Tibial nerve (tissue), 4 donors: ENCODE measurements at regions not wholly inside any gene's neighbourhood (a gene's known extent, or its start where the extent isn't known, plus 50 kb on each side); places are given as distances from the start of the nearest gene placed in this dataset.

Experiments
- DNase-seq, 2 donors: peaks; one replicate each; pipeline ENCODE4 v3.0.0-alpha.2; 2019; ENCODE audit warnings: low spot score in 2 of 2
- H3K27ac ChIP-seq, 4 donors: fragments of 200-600 bp; sonication (generic) in 3 of 4; one replicate each; pipeline ENCODE4 v1.5.1; 2017 to 2019; ENCODE audit warnings: mild to moderate bottlenecking in 1 of 4
- H3K27me3 ChIP-seq, 2 donors: fragments of 200-600 bp; sonication (generic) in 1 of 2; one replicate each; pipeline versions ENCODE4 v1.5.1 to v1.6.0; 2017 to 2019
- H3K36me3 ChIP-seq, 3 donors: fragments of 200-600 bp; sonication (generic); one replicate each; pipeline ENCODE4 v1.5.1; 2018 to 2019
- H3K4me1 ChIP-seq, 4 donors: fragments of 200-600 bp; sonication (generic) in 3 of 4; one replicate each; pipeline ENCODE4 v1.5.1; 2017 to 2019
- H3K4me3 ChIP-seq, 4 donors: fragments of 200-600 bp; sonication (generic) in 3 of 4; one replicate each; pipeline ENCODE4 v1.5.1; 2017 to 2019; ENCODE audit warnings: mild to moderate bottlenecking in 1 of 4, moderate library complexity in 1 of 4
- H3K9me3 ChIP-seq, 4 donors: fragments of 200-600 bp; sonication (generic) in 3 of 4; one replicate each; pipeline ENCODE4 v1.5.1; 2017 to 2019
- CTCF ChIP-seq, 5 experiments: fragments of 200-600 bp in 3 of 5; fragments of 450-650 bp in 2 of 5; sonication (generic) in 3 of 5; IDR thresholded peaks; one replicate each; pipeline ENCODE4 v1.5.1; 2016 to 2019; ENCODE audit warnings: antibody characterized with exemption in 5 of 5, mild to moderate bottlenecking in 3 of 5, moderate library complexity in 2 of 5
- EP300 ChIP-seq, 2 donors: sonication (generic); formaldehyde crosslinking; IDR thresholded peaks; one replicate each; pipeline ENCODE4 v1.6.1; 2017; ENCODE audit warnings: antibody characterized with exemption in 2 of 2, mild to moderate bottlenecking in 1 of 2
- POLR2A ChIP-seq, 2 donors: fragments of 450-650 bp; IDR thresholded peaks; one replicate each; pipeline ENCODE4 v1.6.1; 2017; ENCODE audit warnings: antibody characterized with exemption in 2 of 2, mild to moderate bottlenecking in 2 of 2, moderate library complexity in 2 of 2
- WGBS, 2 donors: methylation state at CpG; one replicate each; pipeline ENCODE4 v1.1.5; 2018; 5-methylcytosine and 5-hydroxymethylcytosine counted together

- Histone ChIP-seq H3K36me3 (no peaks in the 10 kb centered on the region), H3K4me3 (no peak overlapping the region), H3K27me3 (no peaks in the 10 kb centered on the region), H3K9me3 (peaks cover 0 to 16% (median 1%) of the 10 kb centered on the region in 4 donors), H3K4me1 (peaks cover 0 to 21% (median 0%) of the 10 kb centered on the region in 4 donors), H3K27ac (no peak overlapping the region)
- no peak for TF ChIP-seq CTCF (IDR thresholded peaks at IDR 0.05)
- no peak for TF ChIP-seq POLR2A (IDR thresholded peaks at IDR 0.05)
- no peak for TF ChIP-seq EP300 (IDR thresholded peaks at IDR 0.05)
- DNase-seq = no peak
- WGBS, 2 donors = 84 to 100% methylated on average over 1 of the region's 1 CpG
Observed at GRCh38 chr22:27433099-27433498, 368.5 kb downstream of the MN1 start.

- Histone ChIP-seq H3K36me3 (no peaks in the 10 kb centered on the region), H3K27ac (no peak overlapping the region), H3K4me3 (no peak overlapping the region), H3K27me3 (no peaks in the 10 kb centered on the region), H3K9me3 (peaks cover 0 to 16% (median 1%) of the 10 kb centered on the region in 4 donors), H3K4me1 (peaks cover 0 to 27% (median 0%) of the 10 kb centered on the region in 4 donors)
- DNase-seq = no peak
- TF ChIP-seq CTCF (IDR thresholded peaks at IDR 0.05) (no peak), POLR2A (IDR thresholded peaks at IDR 0.05) (no peak), EP300 (IDR thresholded peaks at IDR 0.05) (no peak)
- 84 to 88% methylated on average over 10 of the region's 10 CpGs for WGBS, 2 donors
Observed at GRCh38 chr22:27433585-27434190, 367.9 kb downstream of the MN1 start.

GRCh38 chr22:27434898-27435297 is 366.7 kb downstream of the MN1 start:
- H3K27ac ChIP-seq = peak overlapping the region in 1 of 4 donors; percentile 45
- H3K4me3 ChIP-seq = no peak overlapping the region
- 85 to 95% methylated on average over 10 of the region's 10 CpGs for WGBS, 2 donors
- DNase-seq = peak in 1 of 2 donors; percentile 18
- H3K27me3 ChIP-seq = no peaks in the 10 kb centered on the region
- peaks cover 0 to 29% (median 0%) of the 10 kb centered on the region in 4 donors for H3K4me1 ChIP-seq
- H3K9me3 ChIP-seq = peaks cover 0 to 16% (median 1%) of the 10 kb centered on the region in 4 donors
- H3K36me3 ChIP-seq = no peaks in the 10 kb centered on the region
- no peak for TF ChIP-seq POLR2A (IDR thresholded peaks at IDR 0.05)
- TF ChIP-seq EP300 (IDR thresholded peaks at IDR 0.05) = peak in 1 of 2 donors; percentile 25
- no peak for TF ChIP-seq CTCF (IDR thresholded peaks at IDR 0.05)

GRCh38 chr22:27435844-27436576 is 365.5 kb downstream of the MN1 start:
- TF ChIP-seq POLR2A (IDR thresholded peaks at IDR 0.05) (no peak), CTCF (IDR thresholded peaks at IDR 0.05) (no peak), EP300 (IDR thresholded peaks at IDR 0.05) (no peak)
- peaks cover 0 to 15% (median 1%) of the 10 kb centered on the region in 4 donors for H3K9me3 ChIP-seq
- H3K4me1 ChIP-seq = peaks cover 0 to 29% (median 0%) of the 10 kb centered on the region in 4 donors
- 27 to 33% methylated on average over 11 to 17 of the region's 19 CpGs for WGBS, 2 donors
- peak overlapping the region in 1 of 4 donors; percentile 45 for H3K27ac ChIP-seq
- H3K36me3 ChIP-seq = no peaks in the 10 kb centered on the region
- peak in 1 of 2 donors; percentile 22 for DNase-seq
- H3K4me3 ChIP-seq = no peak overlapping the region
- no peaks in the 10 kb centered on the region for H3K27me3 ChIP-seq

- WGBS, 2 donors = 80 to 89% methylated on average over 7 of the region's 7 CpGs
- Histone ChIP-seq H3K9me3 (peaks cover 0 to 12% (median 1%) of the 10 kb centered on the region in 4 donors), H3K27ac (no peak overlapping the region), H3K4me3 (no peak overlapping the region), H3K4me1 (peaks cover 0 to 29% (median 0%) of the 10 kb centered on the region in 4 donors), H3K36me3 (no peaks in the 10 kb centered on the region), H3K27me3 (no peaks in the 10 kb centered on the region)
- TF ChIP-seq EP300 (IDR thresholded peaks at IDR 0.05) = no peak
- no peak for TF ChIP-seq CTCF (IDR thresholded peaks at IDR 0.05)
- no peak for TF ChIP-seq POLR2A (IDR thresholded peaks at IDR 0.05)
- DNase-seq = no peak
Observed at GRCh38 chr22:27436591-27436990, 365.0 kb downstream of the MN1 start.
